ENCODE measurements at regions not wholly inside any gene's neighbourhood (a gene's known extent, or its start where the extent isn't known, plus 50 kb on each side); places are given as distances from the start of the nearest gene placed in this dataset.
"Not testable (repeated sequence)": the region's sequence is repeated elsewhere in the genome, so short reads cannot be mapped to it uniquely, and the experiment has no call there.

GRCh38 chr13:80677227-80677626 lies 336.3 kb upstream of the SPRY2 start:
- DNase-seq: no peak

- DNase-seq: not testable (repeated sequence)
Measured at GRCh38 chr13:80675442-80675841, 334.5 kb upstream of the SPRY2 start.

GRCh38 chr13:80671773-80672172 lies 330.8 kb upstream of the SPRY2 start:
- no peak for DNase-seq

GRCh38 chr13:80669112-80669511 lies 328.2 kb upstream of the SPRY2 start:
- no peak for DNase-seq

GRCh38 chr13:80668452-80668851 lies 327.5 kb upstream of the SPRY2 start:
- DNase-seq: no peak

GRCh38 chr13:80666782-80667552 lies 326.0 kb upstream of the SPRY2 start:
- DNase-seq: no peak

- no peak for DNase-seq
Measured at GRCh38 chr13:80665792-80666333, 324.9 kb upstream of the SPRY2 start.

GRCh38 chr13:80664950-80665349 lies 324.0 kb upstream of the SPRY2 start:
- no peak for DNase-seq

GRCh38 chr13:80663788-80664187 lies 322.9 kb upstream of the SPRY2 start:
- DNase-seq: no peak

- DNase-seq: no peak
Measured at GRCh38 chr13:80658705-80659104, 317.8 kb upstream of the SPRY2 start.

- DNase-seq: no peak
Measured at GRCh38 chr13:80656512-80656904, 315.6 kb upstream of the SPRY2 start.

- DNase-seq: no peak
Measured at GRCh38 chr13:80655778-80656511, 315.0 kb upstream of the SPRY2 start.

GRCh38 chr13:80654638-80655249 lies 313.8 kb upstream of the SPRY2 start:
- peak; percentile 41 for DNase-seq

- DNase-seq: no peak
Measured at GRCh38 chr13:80649274-80649673, 308.3 kb upstream of the SPRY2 start.

GRCh38 chr13:80642641-80643040 lies 301.7 kb upstream of the SPRY2 start:
- no peak for DNase-seq

GRCh38 chr13:80633251-80633650 lies 292.3 kb upstream of the SPRY2 start:
- DNase-seq: no peak

GRCh38 chr13:80630685-80631121 lies 289.8 kb upstream of the SPRY2 start:
- DNase-seq: no peak

- no peak for DNase-seq
Measured at GRCh38 chr13:80618781-80619180, 277.9 kb upstream of the SPRY2 start.

GRCh38 chr13:80612804-80613203 lies 271.9 kb upstream of the SPRY2 start:
- DNase-seq: no peak

GRCh38 chr13:80611310-80611709 lies 270.4 kb upstream of the SPRY2 start:
- no peak for DNase-seq

GRCh38 chr13:80605716-80606115 lies 264.8 kb upstream of the SPRY2 start:
- DNase-seq: no peak

- no peak for DNase-seq
Measured at GRCh38 chr13:80605011-80605410, 264.1 kb upstream of the SPRY2 start.

- DNase-seq: no peak
Measured at GRCh38 chr13:80604098-80604497, 263.2 kb upstream of the SPRY2 start.
